H9 (cell line): ENCODE measurements at regions not wholly inside any gene's neighbourhood (a gene's known extent, or its start where the extent isn't known, plus 50 kb on each side); places are given as distances from the start of the nearest gene placed in this dataset.

Experiments
- DNase-seq: peaks from one replicate; pipeline ENCODE4 v3.0.0-alpha.2; 2017
- H2AFZ ChIP-seq: one replicate; pipeline ENCODE4 v1.6.1; 2013; ENCODE audit warnings: mild to moderate bottlenecking, low read length, control low read depth, moderate library complexity
- H2AK5ac ChIP-seq: 2 replicates; pipeline ENCODE4 v1.6.1; 2013; ENCODE audit warnings: low read length, control low read depth, mixed read lengths; ENCODE audit not compliant: insufficient read length
- H2BK120ac ChIP-seq: one replicate; pipeline ENCODE4 v1.6.1; 2013; ENCODE audit warnings: low read depth, mild to moderate bottlenecking, low read length, control low read depth, inconsistent platforms; ENCODE audit not compliant: poor library complexity, severe bottlenecking
- H2BK12ac ChIP-seq: 2 replicates; pipeline ENCODE4 v1.6.1; 2013; ENCODE audit warnings: low read length, control low read depth, mixed read lengths, low read depth; ENCODE audit not compliant: insufficient read length
- H2BK15ac ChIP-seq: 2 replicates; pipeline ENCODE4 v1.6.1; 2013; ENCODE audit warnings: low read depth, low read length, control low read depth
- H2BK20ac ChIP-seq: one replicate; pipeline ENCODE4 v1.6.1; 2013; ENCODE audit warnings: low read depth, mild to moderate bottlenecking, low read length, control low read depth, inconsistent platforms; ENCODE audit not compliant: poor library complexity, severe bottlenecking
- H2BK5ac ChIP-seq: 2 replicates; pipeline ENCODE4 v1.6.1; 2013; ENCODE audit warnings: low read length, control low read depth, mixed read lengths; ENCODE audit not compliant: insufficient read length
- H3K14ac ChIP-seq: 2 replicates; pipeline ENCODE4 v1.6.1; 2013; ENCODE audit warnings: low read length, control low read depth; ENCODE audit not compliant: insufficient read depth
- H3K18ac ChIP-seq: 2 replicates; pipeline ENCODE4 v1.6.1; 2013; ENCODE audit warnings: low read depth, mild to moderate bottlenecking, mixed read lengths, low read length, control low read depth; ENCODE audit not compliant: insufficient read length
- H3K23ac ChIP-seq: 2 replicates; pipeline ENCODE4 v1.6.1; 2013; ENCODE audit warnings: low read length, control low read depth, mixed read lengths, low read depth; ENCODE audit not compliant: insufficient read length
- H3K23me2 ChIP-seq: 2 replicates; pipeline ENCODE4 v1.6.1; 2013; ENCODE audit warnings: low read depth, mild to moderate bottlenecking, mixed read lengths, low read length, control low read depth; ENCODE audit not compliant: insufficient read length, poor library complexity, severe bottlenecking
- H3K27ac ChIP-seq: 2 replicates; pipeline ENCODE4 v1.5.1; 2013; ENCODE audit warnings: low read length, control low read depth, mixed read lengths, low read depth; ENCODE audit not compliant: insufficient read length
- H3K27me3 ChIP-seq: 2 replicates; pipeline ENCODE4 v1.6.1; 2013; ENCODE audit warnings: low read length, control low read depth, inconsistent platforms; ENCODE audit not compliant: insufficient read depth
- H3K4ac ChIP-seq: 2 replicates; pipeline ENCODE4 v1.6.1; 2013; ENCODE audit warnings: low read depth, mild to moderate bottlenecking, control low read depth, inconsistent platforms, low read length, moderate library complexity
- H3K4me1 ChIP-seq: 2 replicates; pipeline ENCODE4 v1.6.1; 2013; ENCODE audit warnings: low read length, control low read depth, inconsistent platforms; ENCODE audit not compliant: insufficient read depth
- H3K4me2 ChIP-seq: 2 replicates; pipeline ENCODE4 v1.6.1; 2013; ENCODE audit warnings: low read length, control low read depth, mixed read lengths; ENCODE audit not compliant: insufficient read length, insufficient read depth
- H3K56ac ChIP-seq: 2 replicates; pipeline ENCODE4 v1.6.1; 2013; ENCODE audit warnings: low read depth, mild to moderate bottlenecking, mixed read lengths, low read length, control low read depth; ENCODE audit not compliant: insufficient read length
- H3K79me1 ChIP-seq: 2 replicates; pipeline ENCODE4 v1.6.1; 2013; ENCODE audit warnings: low read depth, mild to moderate bottlenecking, moderate library complexity, low read length, control low read depth, inconsistent platforms; ENCODE audit not compliant: insufficient read depth, poor library complexity, severe bottlenecking
- H3K79me2 ChIP-seq: 2 replicates; pipeline ENCODE4 v1.6.1; 2013; ENCODE audit warnings: low read length, control low read depth, inconsistent platforms; ENCODE audit not compliant: insufficient read depth
- H3K9ac ChIP-seq: 2 replicates; pipeline ENCODE4 v1.6.1; 2013; ENCODE audit warnings: low read length, control low read depth, mixed read lengths; ENCODE audit not compliant: insufficient read length; ENCODE audit errors: extremely low read depth
- H3K9me3 ChIP-seq: one replicate; pipeline ENCODE4 v1.6.1; 2013; ENCODE audit warnings: low read depth, low read length, inconsistent platforms; ENCODE audit not compliant: control insufficient read depth
- H3T11ph ChIP-seq: one replicate; pipeline ENCODE4 v1.6.1; 2013; ENCODE audit warnings: mild to moderate bottlenecking, low read length, control low read depth, inconsistent platforms
- H4K20me1 ChIP-seq: one replicate; pipeline ENCODE4 v1.6.1; 2013; ENCODE audit not compliant: control insufficient read depth, insufficient read length, insufficient read depth
- H4K5ac ChIP-seq: 2 replicates; pipeline ENCODE4 v1.6.1; 2013; ENCODE audit warnings: low read depth, mild to moderate bottlenecking, mixed read lengths, low read length, control low read depth; ENCODE audit not compliant: insufficient read length
- H4K8ac ChIP-seq: replicated peaks from 2 replicates; pipeline ENCODE4 v1.6.1; 2013; ENCODE audit warnings: low read length, control low read depth, mixed read lengths, low read depth; ENCODE audit not compliant: insufficient read length
- H4K91ac ChIP-seq: 2 replicates; pipeline ENCODE4 v1.6.1; 2013; ENCODE audit warnings: low read depth, mild to moderate bottlenecking, moderate library complexity, mixed read lengths, low read length, control low read depth; ENCODE audit not compliant: insufficient read length
- H3K27ac Mint-ChIP-seq, 3 experiments: 2 replicates in 2 of 3; 3 replicates in 1 of 3; pipeline ENCODE4 v1.8.0; 2020 to 2021; ENCODE audit warnings: mixed read lengths in 3 of 3, mild to moderate bottlenecking in 1 of 3, moderate library complexity in 1 of 3
- H3K27me3 Mint-ChIP-seq: 2 replicates; pipeline ENCODE4 v1.8.0; 2021; ENCODE audit warnings: low read depth, mild to moderate bottlenecking, moderate library complexity, mixed read lengths
- H3K36me3 Mint-ChIP-seq, 3 experiments: 2 replicates in 2 of 3; 3 replicates in 1 of 3; pipeline ENCODE4 v1.8.0; 2020 to 2021; ENCODE audit warnings: low read depth in 3 of 3, mixed read lengths in 3 of 3; ENCODE audit not compliant: insufficient read depth in 1 of 3
- H3K4me1 Mint-ChIP-seq, 2 experiments: 2 replicates each; pipeline ENCODE4 v1.8.0; 2020; ENCODE audit warnings: mixed read lengths in 2 of 2
- H3K4me3 Mint-ChIP-seq, 2 experiments: 2 replicates in 1 of 2; 3 replicates in 1 of 2; pipeline ENCODE4 v1.8.0; 2020 to 2021; ENCODE audit warnings: mild to moderate bottlenecking in 2 of 2, mixed read lengths in 2 of 2, moderate library complexity in 1 of 2
- H3K9me3 Mint-ChIP-seq, 2 experiments: 2 replicates in 1 of 2; 3 replicates in 1 of 2; pipeline ENCODE4 v1.8.0; 2020; ENCODE audit warnings: mild to moderate bottlenecking in 2 of 2, mixed read lengths in 2 of 2, moderate library complexity in 1 of 2
- WGBS: extraction: QIAGEN DNeasy Blood & Tissue Kit; methylation state at CpG from one replicate; pipeline ENCODE4 v1.1.7; 2013; ENCODE audit warnings: missing lambda C conversion rate, low lambda C conversion rate, mixed read lengths; ENCODE audit not compliant: insufficient read length; ENCODE audit errors: extremely low coverage; 5-methylcytosine and 5-hydroxymethylcytosine counted together
- TF ChIP-seq, protein P1 (sequence below): fragments of 200-600 bp; sonication (generic); conservative IDR thresholded peaks from 3 replicates; pipeline ENCODE4 v1.8.0; 2021; ENCODE audit warnings: antibody characterized with exemption, mild to moderate bottlenecking

DNA sequence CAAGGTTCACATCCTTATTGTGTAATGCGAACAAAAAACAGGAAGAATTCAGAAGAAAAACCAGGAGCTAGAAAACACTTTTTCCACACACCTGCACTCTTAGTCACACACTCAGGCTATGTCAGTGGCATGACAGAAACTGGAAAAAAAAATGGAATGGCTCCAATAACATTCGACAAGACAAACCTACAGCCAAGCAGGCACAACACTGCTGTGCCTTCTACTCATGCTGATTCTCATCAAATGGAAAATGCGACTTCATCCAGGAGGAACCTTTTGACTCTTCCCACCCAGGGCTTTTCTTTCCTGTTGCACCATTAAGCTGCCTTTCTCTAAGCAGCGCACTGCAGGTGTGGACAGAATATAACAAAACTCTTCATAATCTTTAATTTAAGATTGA, 163.2 kb upstream of the BTBD3 start:
- Histone ChIP-seq H3T11ph (no peak overlapping the region), H3K18ac (no peak overlapping the region), H2BK20ac (no peak overlapping the region), H3K23ac (no peak overlapping the region), H2BK5ac (no peak overlapping the region), H4K8ac (no peak overlapping the region), H3K4me2 (no peak overlapping the region), H3K56ac (no peak overlapping the region), H3K14ac (no peak overlapping the region), H3K27me3 (no peaks in the 10 kb centered on the region), H2BK12ac (no peak overlapping the region), H3K4me1 (no peaks in the 10 kb centered on the region), H3K23me2 (no peaks in the 10 kb centered on the region), H4K20me1 (no peaks in the 10 kb centered on the region), H2AK5ac (no peak overlapping the region), H4K91ac (no peak overlapping the region), H3K4ac (no peak overlapping the region), H4K5ac (no peak overlapping the region), H2AFZ (no peak overlapping the region), H3K79me1 (no peaks in the 10 kb centered on the region), H2BK15ac (no peak overlapping the region), H2BK120ac (no peak overlapping the region), H3K9me3 (no peaks in the 10 kb centered on the region), H3K79me2 (no peaks in the 10 kb centered on the region), H3K27ac (no peak overlapping the region), H3K9ac (no peak overlapping the region)
- Mint-ChIP-seq H3K4me1 (peaks cover 13 to 14% of the 10 kb centered on the region in 2 experiments; a peak in 3 of 4 replicates), H3K4me3 (no peak overlapping the region), H3K36me3 (no peaks in the 10 kb centered on the region), H3K9me3 (peaks cover 0 to 7% of the 10 kb centered on the region in 2 experiments; a peak in 3 of 5 replicates), H3K27me3 (no peaks in the 10 kb centered on the region), H3K27ac (peak overlapping the region in 1 of 3 experiments; percentile 65; a peak in 1 of 7 replicates)
- no peak for DNase-seq
- TF ChIP-seq, protein P1, sequence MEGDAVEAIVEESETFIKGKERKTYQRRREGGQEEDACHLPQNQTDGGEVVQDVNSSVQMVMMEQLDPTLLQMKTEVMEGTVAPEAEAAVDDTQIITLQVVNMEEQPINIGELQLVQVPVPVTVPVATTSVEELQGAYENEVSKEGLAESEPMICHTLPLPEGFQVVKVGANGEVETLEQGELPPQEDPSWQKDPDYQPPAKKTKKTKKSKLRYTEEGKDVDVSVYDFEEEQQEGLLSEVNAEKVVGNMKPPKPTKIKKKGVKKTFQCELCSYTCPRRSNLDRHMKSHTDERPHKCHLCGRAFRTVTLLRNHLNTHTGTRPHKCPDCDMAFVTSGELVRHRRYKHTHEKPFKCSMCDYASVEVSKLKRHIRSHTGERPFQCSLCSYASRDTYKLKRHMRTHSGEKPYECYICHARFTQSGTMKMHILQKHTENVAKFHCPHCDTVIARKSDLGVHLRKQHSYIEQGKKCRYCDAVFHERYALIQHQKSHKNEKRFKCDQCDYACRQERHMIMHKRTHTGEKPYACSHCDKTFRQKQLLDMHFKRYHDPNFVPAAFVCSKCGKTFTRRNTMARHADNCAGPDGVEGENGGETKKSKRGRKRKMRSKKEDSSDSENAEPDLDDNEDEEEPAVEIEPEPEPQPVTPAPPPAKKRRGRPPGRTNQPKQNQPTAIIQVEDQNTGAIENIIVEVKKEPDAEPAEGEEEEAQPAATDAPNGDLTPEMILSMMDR = no peak
- no CpG with 5 or more reads among the region's 4 CpGs for WGBS
